ENCODE measurements at regions not wholly inside any gene's neighbourhood (a gene's known extent, or its start where the extent isn't known, plus 50 kb on each side); places are given as distances from the start of the nearest gene placed in this dataset.
A peak's percentile ranks its signal among the peaks of the same experiment; 100 is the strongest.
"Not testable (repeated sequence)": the region's sequence is repeated elsewhere in the genome, so short reads cannot be mapped to it uniquely, and the experiment has no call there.

DNA sequence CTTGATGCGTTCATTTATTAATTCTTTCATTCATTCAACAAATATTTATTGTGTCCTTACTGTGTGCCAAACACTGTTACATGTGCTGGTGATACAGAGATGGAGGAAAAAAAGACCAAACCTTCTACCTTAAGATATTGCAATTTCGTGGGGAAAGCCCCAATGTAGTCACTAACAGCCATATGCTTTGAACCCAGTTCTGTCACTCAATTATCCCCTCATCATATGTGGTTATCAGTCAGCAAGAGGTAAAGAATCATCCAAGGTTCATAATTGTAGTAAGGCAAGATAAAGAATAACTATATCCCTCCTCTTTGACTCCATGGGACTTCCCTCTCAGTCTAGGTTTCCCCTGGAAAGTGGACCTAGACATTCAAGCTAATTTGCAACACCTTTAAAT is 1185.6 kb upstream of the CELF4 start:
- DNase-seq (ENCODE audit: low spot score): no peak
- in situ Hi-C loops (cut with HindIII; ENCODE audit: low sequenced_read_pairs): no loop called here

DNA sequence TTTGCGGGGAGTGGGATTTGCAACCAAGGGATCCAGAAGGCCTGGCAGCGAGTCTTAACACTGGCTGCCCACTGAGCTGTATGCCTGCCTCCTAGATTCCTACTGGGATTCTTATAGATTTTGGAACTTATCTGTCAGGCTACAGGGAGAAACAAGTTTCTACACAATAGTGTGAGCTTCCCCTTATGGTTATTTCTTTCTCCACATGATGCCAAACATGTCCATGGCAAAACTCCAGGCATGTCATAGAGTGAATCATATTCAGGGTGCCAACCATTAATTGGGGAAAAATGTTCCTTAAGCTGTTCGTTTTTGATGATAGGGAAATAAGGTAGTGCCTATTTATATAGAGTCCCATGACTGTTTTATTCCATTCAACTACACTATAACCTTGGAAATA is 1185.2 kb upstream of the CELF4 start:
- in situ Hi-C loops (cut with HindIII; ENCODE audit: low sequenced_read_pairs): no loop called here
- peak; percentile 19 for DNase-seq (ENCODE audit: low spot score)

DNA sequence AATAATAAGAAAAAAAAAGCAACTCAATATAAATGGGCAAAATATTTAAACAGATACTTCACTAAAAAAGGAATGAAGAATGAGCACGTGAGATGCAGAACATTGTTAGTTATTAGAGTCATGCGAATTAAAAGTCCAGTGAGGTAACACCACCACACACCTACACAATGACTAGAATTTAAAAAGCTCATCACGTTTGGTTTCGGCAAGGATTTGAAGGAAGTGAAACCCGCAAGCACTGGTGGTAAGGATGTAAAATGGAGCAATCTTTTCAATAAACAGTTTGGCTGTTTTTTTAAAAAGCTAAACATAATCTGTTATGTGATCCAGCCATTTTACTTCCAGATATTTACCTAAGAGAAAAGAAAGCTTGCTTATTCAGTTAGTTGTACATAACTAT is 1181.6 kb upstream of the CELF4 start:
- in situ Hi-C loops (cut with HindIII; ENCODE audit: low sequenced_read_pairs): no loop called here
- DNase-seq (ENCODE audit: low spot score): no peak

DNA sequence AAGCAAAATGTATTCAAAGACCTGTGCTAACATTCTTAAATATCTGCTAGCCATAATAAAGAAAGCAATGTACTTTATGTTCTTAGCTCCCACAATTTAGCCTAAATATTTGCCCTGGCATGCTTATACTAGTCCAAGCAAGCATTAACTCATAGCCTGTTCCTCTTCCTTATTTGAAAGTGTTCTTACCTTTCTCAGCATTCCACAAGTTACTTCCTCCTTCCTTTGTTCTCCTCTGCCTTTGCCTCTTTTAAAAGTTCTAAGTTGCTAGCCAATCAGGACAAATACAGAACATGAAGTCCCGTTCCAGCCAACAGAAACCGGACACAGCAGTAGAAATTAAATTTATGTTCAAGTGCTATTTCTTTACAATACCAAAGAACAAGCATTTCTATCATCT is 1154.6 kb upstream of the CELF4 start:
- DNase-seq (ENCODE audit: low spot score); in situ Hi-C loops (cut with HindIII; ENCODE audit: low sequenced_read_pairs): not testable (repeated sequence)

DNA sequence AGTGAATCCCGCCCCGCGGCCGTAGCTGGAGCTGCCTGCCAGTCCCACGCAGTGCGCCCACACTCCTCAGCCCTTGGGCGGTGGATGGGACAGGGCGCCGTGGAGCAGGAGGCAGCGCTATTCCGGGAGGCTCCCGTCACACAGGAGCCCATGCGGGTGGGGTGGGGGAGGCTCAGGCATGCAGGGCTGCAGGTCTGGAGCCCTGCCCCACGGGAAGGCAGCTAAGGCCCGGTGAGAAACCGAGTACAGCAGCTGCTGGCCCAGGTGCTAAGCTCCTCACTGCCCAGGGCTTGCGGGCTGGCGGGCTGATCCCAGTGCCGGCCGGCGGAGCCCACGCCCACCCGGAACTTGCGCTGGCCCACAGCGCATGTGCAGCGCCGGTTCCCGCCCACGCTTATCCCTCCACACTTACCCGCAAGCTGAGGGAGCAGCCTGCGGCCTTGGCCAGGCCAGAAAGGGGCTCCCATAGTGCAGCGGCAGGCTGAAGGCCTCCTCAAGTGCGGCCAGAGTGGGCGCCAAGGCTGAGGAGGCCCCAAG is 1152.8 kb upstream of the CELF4 start:
- DNase-seq (ENCODE audit: low spot score): no peak
- in situ Hi-C loops (cut with HindIII; ENCODE audit: low sequenced_read_pairs): no loop called here

DNA sequence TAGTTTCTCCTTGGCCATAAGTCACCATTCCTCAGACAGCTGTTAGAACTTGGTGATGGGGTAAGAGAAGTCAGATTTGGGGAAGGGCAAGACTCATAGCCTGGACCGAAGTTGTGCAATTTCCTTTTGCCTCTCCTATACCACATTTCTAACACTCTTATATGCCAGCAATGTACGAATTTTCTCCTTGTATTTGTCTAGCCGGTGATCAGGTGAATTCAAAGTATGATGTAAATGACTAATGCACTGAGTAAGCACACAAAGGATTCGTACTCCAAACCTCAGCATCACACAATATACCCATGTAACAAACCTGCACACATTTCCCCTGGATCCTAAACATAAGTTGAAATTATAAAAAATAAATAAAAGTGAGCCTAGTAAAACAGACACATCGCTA is 1143.5 kb upstream of the CELF4 start:
- DNase-seq (ENCODE audit: low spot score): no peak
- in situ Hi-C loops (cut with HindIII; ENCODE audit: low sequenced_read_pairs): no loop called here

DNA sequence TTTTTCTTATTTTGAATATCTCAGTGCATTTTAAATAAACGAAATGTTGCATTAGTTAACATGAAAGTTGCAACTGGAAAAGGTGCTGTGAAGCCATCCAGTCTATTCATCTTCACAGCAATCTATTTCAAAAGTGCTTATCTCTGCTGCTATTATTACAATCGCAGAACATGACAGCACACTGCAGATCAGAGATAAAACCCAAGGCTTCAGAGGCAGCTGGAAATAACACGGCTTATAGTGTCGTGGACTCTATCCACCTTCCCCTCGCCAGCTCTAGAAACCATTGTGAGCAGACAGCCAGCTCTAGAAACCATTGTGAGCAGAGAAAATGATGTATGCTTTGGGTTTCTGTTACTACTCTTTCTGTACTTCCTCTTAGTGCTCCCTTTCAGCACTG is 1140.8 kb upstream of the CELF4 start:
- no peak for DNase-seq (ENCODE audit: low spot score)
- in situ Hi-C loops (cut with HindIII; ENCODE audit: low sequenced_read_pairs): no loop called here

DNA sequence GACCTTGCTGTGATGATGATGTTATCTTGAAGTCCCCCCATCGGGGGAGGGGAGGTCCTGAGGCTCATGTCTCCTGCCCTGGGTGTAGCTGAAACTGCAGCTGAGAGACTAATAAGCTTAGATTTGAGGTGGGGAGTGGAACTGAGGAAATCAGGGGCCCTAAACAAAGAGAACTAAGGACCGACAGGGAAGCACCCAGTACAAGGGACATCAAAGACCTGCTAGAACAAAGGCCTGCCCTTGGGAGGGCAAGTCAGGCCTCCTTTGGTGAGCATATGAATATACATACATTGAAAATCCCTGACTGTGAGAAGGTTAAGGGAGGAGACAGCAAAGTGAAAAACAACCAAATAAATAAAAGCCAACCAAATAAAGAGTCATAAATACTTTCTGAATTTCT is 1132.5 kb upstream of the CELF4 start:
- in situ Hi-C loops (cut with HindIII; ENCODE audit: low sequenced_read_pairs): no loop called here
- DNase-seq (ENCODE audit: low spot score): no peak

DNA sequence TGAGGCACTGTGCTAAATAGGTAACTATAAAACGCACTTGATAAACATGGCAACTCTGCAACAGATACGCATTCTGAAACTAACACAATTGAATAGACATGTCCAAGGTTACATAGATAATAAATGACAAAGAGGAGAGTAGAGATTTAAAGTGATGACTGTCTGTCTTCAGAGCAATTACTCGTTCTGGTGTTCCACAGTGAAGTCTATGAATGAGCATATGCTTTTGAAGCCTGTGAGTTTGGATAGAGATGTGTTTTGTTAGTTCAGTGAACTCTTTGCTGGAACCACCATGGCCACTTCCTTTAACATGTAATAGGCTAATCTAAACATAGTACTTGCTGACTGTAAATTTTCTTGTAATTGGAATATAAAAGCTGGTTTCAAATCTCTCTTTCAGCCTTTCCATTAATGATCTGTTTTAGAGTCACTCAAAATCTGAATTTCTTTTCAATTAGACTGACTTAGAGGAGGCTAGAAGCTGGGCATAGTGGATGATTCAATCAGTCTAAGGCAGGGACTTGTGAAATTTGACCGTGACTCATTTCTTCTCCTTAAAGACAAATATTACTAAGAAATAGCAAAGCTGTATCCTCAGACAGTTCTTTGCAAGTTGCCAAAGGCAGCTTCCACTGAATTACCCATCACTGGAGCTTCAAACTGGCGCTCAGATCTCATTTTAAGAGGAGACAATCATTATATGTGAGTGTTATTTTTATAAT is 1130.1 kb upstream of the CELF4 start:
- no peak for DNase-seq (ENCODE audit: low spot score)
- in situ Hi-C loops (cut with HindIII; ENCODE audit: low sequenced_read_pairs): no loop called here

DNA sequence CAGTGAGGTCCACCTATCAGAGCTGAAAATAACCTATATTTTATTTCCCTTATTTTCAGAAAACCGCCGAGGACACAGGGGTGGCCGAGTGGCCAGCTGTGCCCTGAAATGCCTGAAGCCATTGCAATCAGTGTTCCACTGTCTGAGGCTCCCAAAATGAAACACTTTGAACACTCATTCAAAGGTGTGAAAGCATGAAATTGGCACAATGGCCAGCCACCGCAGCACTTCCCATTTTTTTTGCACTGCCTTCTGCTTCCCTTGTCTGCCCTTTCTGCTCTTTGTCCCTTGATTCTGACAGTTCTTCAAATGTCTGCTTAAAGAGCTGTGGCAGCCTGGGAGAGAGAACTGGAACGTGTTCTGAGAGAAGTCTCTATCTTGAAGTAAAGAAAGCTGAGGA is 1127.5 kb upstream of the CELF4 start:
- in situ Hi-C loops (cut with HindIII; ENCODE audit: low sequenced_read_pairs): no loop called here

DNA sequence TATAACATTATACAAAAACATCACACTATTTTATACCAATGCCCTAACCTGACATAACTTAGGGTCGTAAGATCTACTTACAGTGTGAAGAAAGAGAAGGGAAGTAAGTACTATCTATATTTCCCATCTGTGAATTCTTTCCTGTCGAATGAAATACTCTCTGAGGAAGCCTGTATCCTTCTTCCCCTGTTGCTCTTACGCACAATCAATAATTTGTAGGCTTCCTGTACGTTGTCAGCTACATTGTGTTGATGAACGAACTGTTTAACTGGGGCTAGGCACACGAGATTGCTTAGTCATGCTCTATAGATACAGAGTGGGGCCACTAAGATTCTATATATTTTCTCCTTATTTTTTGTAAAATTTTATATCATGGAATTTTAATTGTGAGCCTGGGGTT is 1125.0 kb upstream of the CELF4 start:
- in situ Hi-C loops (cut with HindIII; ENCODE audit: low sequenced_read_pairs): no loop called here
- DNase-seq (ENCODE audit: low spot score): no peak

More for the DNA sequence above, 1127.5 kb upstream of the CELF4 start:
- DNase-seq (ENCODE audit: low spot score): peak; percentile 8

DNA sequence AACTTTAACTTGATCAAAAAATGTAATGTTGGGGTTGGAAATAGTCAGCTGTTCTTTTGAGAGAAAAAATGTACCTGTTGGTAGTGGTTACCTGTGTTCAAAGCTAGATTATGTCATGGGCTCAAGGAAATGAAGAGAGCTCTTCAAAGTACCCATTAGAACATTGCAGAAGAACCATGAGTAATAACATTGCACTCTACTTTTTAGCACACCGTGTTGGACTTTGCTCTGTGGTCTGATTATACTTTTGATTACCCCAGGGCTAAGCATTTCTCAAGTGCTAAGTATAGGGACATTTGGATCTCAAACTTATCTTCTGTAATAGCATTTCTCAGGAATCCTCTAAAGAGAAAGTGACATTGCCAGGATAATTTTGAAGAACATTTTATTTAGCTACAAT is 1122.8 kb upstream of the CELF4 start:
- in situ Hi-C loops (cut with HindIII; ENCODE audit: low sequenced_read_pairs): no loop called here

DNA sequence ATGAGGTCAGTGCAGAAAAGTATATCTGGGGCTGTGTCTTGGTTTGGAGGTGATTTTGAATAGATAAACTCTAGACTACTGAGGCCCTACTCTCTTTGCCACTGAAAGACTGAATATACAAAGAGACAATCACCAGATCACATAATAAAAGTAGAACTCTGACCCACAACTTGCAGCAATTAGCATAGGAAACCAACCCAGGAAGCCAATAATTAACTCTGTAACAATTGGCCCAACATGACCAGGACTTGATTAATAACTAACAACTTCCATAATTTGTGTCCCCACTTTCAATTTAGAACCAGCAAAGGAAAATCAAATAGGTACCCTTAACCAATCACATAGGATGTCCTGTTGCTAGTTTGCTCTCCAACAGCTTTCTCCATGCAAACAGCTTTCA is 1104.9 kb upstream of the CELF4 start:
- in situ Hi-C loops (cut with HindIII; ENCODE audit: low sequenced_read_pairs): no loop called here
- no peak for DNase-seq (ENCODE audit: low spot score)

More for the DNA sequence above, 1122.8 kb upstream of the CELF4 start:
- no peak for DNase-seq (ENCODE audit: low spot score)

DNA sequence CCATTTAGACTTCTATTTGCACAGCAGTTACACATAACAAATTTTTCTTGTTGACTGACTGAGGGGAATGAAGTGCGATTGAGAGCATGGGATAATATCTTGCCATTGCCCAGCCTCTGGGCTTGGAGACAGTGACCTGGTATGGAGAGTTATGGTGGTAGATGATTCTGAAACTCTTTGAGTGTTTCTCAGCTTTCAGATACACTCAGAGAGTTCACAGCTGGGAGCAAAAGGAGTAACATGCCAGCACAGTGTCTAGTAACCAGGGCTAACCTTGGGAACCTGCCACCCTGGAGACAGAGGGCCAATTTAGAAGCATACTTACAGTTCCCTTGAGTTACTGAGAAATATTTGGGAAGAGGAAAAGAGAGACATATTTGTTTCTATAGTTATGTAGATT is 1099.3 kb upstream of the CELF4 start:
- DNase-seq (ENCODE audit: low spot score): no peak
- in situ Hi-C loops (cut with HindIII; ENCODE audit: low sequenced_read_pairs): no loop called here

DNA sequence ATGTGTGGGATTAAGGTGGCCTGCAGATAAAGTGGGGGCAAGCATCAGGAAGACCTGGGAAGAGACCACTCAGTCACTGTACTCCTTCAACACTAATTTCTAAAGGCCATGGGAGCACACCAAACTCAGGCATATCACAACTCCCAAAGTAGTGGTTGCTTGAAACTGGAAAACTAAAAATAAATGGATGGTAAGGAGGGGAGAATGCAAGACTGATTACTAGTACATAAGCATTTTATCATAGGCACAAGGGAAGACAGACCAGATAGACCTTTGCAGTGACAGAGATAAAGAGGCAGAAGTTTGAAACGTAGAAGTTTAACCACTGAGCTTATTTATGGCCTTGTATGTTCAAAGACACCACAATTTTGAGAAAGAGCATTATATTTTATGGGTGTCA is 1098.1 kb upstream of the CELF4 start:
- in situ Hi-C loops (cut with HindIII; ENCODE audit: low sequenced_read_pairs): no loop called here
- DNase-seq (ENCODE audit: low spot score): no peak

DNA sequence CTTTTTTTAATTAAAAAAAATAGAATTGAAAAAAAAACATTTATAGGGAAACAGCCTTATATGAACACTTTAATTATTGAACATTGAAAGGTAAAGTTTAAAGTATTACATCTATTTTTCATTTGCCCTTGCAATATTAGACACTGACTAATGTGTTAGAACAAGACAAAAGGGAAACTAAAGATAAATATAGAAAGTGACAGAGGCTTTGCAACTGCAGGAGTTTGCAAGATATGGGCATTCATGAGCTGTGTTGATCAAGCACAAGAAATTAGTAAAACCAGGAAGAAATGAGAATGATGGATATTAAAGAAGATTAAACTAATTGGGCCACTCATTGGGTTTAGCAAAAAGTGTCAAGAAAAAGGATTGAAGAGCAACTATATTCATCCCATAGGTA is 1097.7 kb upstream of the CELF4 start:
- in situ Hi-C loops (cut with HindIII; ENCODE audit: low sequenced_read_pairs): no loop called here

DNA sequence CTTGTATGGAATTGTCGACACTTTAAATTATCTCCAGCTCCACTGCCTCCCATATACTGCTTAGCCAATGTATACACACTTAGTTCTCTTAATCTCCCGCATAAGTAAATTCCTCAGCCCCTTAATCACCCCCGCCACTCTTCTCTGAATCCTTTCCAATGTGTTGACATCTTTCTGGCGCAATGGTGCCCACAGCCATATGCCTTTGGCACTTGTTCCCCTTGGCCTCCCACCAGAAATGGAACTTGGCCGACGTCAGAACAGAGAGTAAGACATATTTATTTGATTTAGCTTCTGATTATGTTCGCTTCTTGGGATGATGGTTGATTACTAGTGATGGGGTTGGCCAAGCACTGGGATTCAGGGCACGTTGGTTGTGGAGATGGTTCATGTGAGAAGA is 1089.3 kb upstream of the CELF4 start:
- in situ Hi-C loops (cut with HindIII; ENCODE audit: low sequenced_read_pairs): no loop called here
- peak; percentile 91 for DNase-seq (ENCODE audit: low spot score)

More for the DNA sequence above, 1097.7 kb upstream of the CELF4 start:
- no peak for DNase-seq (ENCODE audit: low spot score)

DNA sequence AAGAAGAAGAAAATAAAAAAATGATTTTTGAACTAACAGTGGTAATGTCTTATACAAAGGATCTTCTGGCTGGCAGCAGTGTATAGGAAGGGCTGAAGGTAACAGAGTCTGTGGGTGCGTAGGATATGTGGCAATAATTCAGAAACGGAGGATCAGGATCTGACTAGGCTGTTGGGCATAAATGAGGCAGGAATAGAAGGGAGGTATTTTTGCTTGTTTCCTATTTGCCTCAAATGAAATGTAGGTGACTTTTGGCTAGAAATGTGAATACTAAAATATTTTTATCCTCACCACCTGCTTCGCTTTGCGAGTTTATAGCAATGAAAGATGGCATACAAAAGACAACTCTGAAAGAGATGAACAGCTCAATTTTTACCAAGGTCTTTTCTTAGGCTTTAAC is 1086.1 kb upstream of the CELF4 start:
- peak; percentile 64 for DNase-seq (ENCODE audit: low spot score)
- in situ Hi-C loops (cut with HindIII; ENCODE audit: low sequenced_read_pairs): no loop called here

DNA sequence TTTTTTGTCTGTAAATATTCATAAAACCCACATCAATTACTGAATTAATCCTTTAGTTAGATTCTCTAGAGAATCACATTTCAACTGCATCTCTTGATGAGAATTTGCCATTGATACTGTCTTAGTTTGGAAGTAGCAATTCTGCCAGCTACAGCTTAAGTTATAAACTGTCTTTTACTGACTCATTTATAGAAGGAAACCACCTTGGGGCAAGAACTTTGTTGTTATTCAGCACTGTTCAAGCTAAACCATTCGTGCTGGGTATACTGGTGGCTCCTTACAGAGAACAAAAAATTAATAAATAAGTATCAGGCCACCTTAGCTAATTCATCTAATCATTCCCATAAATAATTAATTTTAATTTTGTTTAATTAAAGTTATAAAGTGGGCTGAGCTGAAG is 1082.6 kb upstream of the CELF4 start:
- in situ Hi-C loops (cut with HindIII; ENCODE audit: low sequenced_read_pairs): no loop called here
- DNase-seq (ENCODE audit: low spot score): no peak

DNA sequence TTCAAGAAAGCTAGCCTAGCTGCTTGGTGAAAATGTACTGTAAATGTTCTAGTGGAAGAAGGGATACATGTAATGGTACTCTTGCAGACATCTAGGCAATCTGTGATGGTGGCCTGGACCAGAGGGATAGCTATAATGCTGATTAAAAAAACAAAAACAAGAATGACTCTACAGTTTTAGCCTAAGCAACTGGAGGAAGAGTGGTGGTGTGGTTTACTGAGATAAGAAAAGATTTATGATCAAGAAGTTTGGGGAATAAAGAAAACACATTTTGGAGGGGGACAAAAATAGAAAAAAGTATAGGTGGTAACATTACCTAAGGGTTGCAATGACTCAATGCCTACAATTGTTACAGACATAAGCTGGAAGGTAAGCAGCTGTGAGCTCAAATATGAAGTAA is 1080.7 kb upstream of the CELF4 start:
- DNase-seq (ENCODE audit: low spot score): no peak
- in situ Hi-C loops (cut with HindIII; ENCODE audit: low sequenced_read_pairs): no loop called here

DNA sequence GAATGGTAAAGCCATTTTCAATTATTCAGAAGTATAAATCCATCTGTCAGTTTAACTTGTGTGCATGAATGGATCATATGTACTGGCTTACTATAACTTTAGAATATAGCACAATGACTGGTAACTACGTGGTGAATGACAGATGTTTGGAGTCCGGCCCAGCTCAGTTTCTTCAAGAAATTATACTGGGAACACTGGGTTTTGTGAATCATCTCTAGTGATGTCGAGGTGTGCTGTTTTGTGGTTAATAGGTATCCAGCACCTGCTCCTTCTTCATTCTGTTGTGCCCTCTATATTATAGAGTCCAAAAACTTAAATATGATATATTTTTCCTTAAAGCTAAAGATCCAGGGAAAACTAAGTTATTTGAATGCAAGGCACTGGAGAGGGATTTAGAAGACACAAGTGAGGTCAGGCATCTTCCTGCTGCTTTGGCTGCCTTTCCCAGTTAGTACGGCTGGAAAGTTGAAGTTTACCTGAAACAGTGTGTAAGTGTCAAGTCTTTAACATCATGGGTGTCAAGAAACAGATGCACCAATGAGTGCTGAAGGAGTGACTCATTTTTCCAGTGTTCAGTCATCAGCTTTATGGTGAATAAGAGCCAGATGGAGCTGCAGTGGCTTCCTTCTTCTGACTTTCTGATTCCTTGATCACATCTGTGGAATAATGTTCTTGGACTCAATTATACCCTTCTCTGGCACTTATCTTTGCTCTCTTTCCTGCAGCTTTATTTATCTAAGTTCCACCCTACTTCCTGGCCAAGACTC is 1079.5 kb upstream of the CELF4 start:
- no peak for DNase-seq (ENCODE audit: low spot score)
- in situ Hi-C loops (cut with HindIII; ENCODE audit: low sequenced_read_pairs): no loop called here

Measured in G401 (cell line).